ENCODE measurements at regions not wholly inside any gene's neighbourhood (a gene's known extent, or its start where the extent isn't known, plus 50 kb on each side); places are given as distances from the start of the nearest gene placed in this dataset.
A peak's percentile ranks its signal among the peaks of the same experiment; 100 is the strongest.

- Histone ChIP-seq H3K4me3 (no peak overlapping the region), H3K9me3 (no peaks in the 10 kb centered on the region), H3K27ac (no peak overlapping the region), H3K36me3 (no peaks in the 10 kb centered on the region), H3K27me3 (no peaks in the 10 kb centered on the region), H3K4me1 (peaks cover 0 to 8% (median 0%) of the 10 kb centered on the region in 3 donors)
- intact Hi-C loops (cut with DNase I) = no loop called here
- 47 to 69% methylated on average over 2 of the region's 2 CpGs for WGBS, 2 donors
- no peak for DNase-seq
- no peak for TF ChIP-seq POLR2A (IDR thresholded peaks at IDR 0.05)
- TF ChIP-seq CTCF (IDR thresholded peaks at IDR 0.05) = no peak
Observed at GRCh38 chr3:99128235-99128634, 226.7 kb upstream of the DCBLD2 start.

- peaks cover 0 to 8% (median 0%) of the 10 kb centered on the region in 3 donors for H3K4me1 ChIP-seq
- intact Hi-C loops (cut with DNase I) = no loop called here
Observed at GRCh38 chr3:99126316-99126715, 224.8 kb upstream of the DCBLD2 start.

GRCh38 chr3:99119385-99119784, 217.9 kb upstream of the DCBLD2 start:
- no peak for TF ChIP-seq CTCF (IDR thresholded peaks at IDR 0.05)
- no peak for TF ChIP-seq POLR2A (IDR thresholded peaks at IDR 0.05)
- H3K9me3 ChIP-seq = no peaks in the 10 kb centered on the region
- no peak for DNase-seq
- no peak overlapping the region for H3K27ac ChIP-seq
- H3K27me3 ChIP-seq = no peaks in the 10 kb centered on the region
- intact Hi-C loops (cut with DNase I) = no loop called here
- H3K4me1 ChIP-seq = no peaks in the 10 kb centered on the region
- H3K4me3 ChIP-seq = no peak overlapping the region
- no peaks in the 10 kb centered on the region for H3K36me3 ChIP-seq
- 88 to 100% methylated on average over 1 of the region's 1 CpG for WGBS, 2 donors

More at GRCh38 chr3:99126316-99126715, 224.8 kb upstream of the DCBLD2 start:
- no peak for TF ChIP-seq CTCF (IDR thresholded peaks at IDR 0.05)
- no peak for TF ChIP-seq POLR2A (IDR thresholded peaks at IDR 0.05)
- no peaks in the 10 kb centered on the region for H3K36me3 ChIP-seq
- H3K27me3 ChIP-seq = no peaks in the 10 kb centered on the region
- no peaks in the 10 kb centered on the region for H3K9me3 ChIP-seq
- DNase-seq = no peak
- H3K4me3 ChIP-seq = no peak overlapping the region
- no peak overlapping the region for H3K27ac ChIP-seq
- WGBS, 2 donors = 50 to 68% methylated on average over 1 of the region's 1 CpG

- Histone ChIP-seq H3K9me3 (no peaks in the 10 kb centered on the region), H3K27ac (no peak overlapping the region), H3K4me1 (no peaks in the 10 kb centered on the region), H3K4me3 (no peak overlapping the region), H3K36me3 (no peaks in the 10 kb centered on the region), H3K27me3 (no peaks in the 10 kb centered on the region)
- intact Hi-C loops (cut with DNase I) = no loop called here
- no peak for DNase-seq
- WGBS, 2 donors = 0 to 38% methylated on average over 1 of the region's 1 CpG
- TF ChIP-seq POLR2A (IDR thresholded peaks at IDR 0.05) (no peak), CTCF (IDR thresholded peaks at IDR 0.05) (no peak)
Observed at GRCh38 chr3:99118381-99118780, 216.9 kb upstream of the DCBLD2 start.

- intact Hi-C loops (cut with DNase I) = no loop called here
Observed at GRCh38 chr3:99114565-99115291, 213.2 kb upstream of the DCBLD2 start.

More at GRCh38 chr3:99114565-99115291, 213.2 kb upstream of the DCBLD2 start:
- Histone ChIP-seq H3K27me3 (no peaks in the 10 kb centered on the region), H3K4me3 (no peak overlapping the region), H3K36me3 (no peaks in the 10 kb centered on the region), H3K9me3 (no peaks in the 10 kb centered on the region), H3K4me1 (no peaks in the 10 kb centered on the region), H3K27ac (no peak overlapping the region)
- DNase-seq = no peak
- WGBS, 2 donors = 81 to 84% methylated on average over 4 to 9 of the region's 9 CpGs
- TF ChIP-seq POLR2A (IDR thresholded peaks at IDR 0.05) = no peak
- TF ChIP-seq CTCF (IDR thresholded peaks at IDR 0.05) = peak in 2 of 6 experiments; percentile 16 to 45

Measured in esophagus squamous epithelium (tissue), 5 donors.